ENCODE measurements at regions not wholly inside any gene's neighbourhood (a gene's known extent, or its start where the extent isn't known, plus 50 kb on each side); places are given as distances from the start of the nearest gene placed in this dataset.

GRCh38 chrX:149114874-149115273 is 390.2 kb downstream of the IDS start:
- DNase-seq (no peak), ATAC-seq (no peak)
- Histone ChIP-seq H3K27me3 (ENCODE audit: low read length) (no peaks in the 10 kb centered on the region), H2AFZ (ENCODE audit: low read length) (no peak overlapping the region), H3K36me3 (ENCODE audit: low read depth, low read length) (no peaks in the 10 kb centered on the region), H4K20me1 (ENCODE audit: low read length) (no peaks in the 10 kb centered on the region), H3F3A (ENCODE audit: low read length, unreplicated experiment) (no peaks in the 10 kb centered on the region), H3K4me3 (ENCODE audit: low read length) (no peak overlapping the region), H3K4me1 (ENCODE audit: insufficient read depth, low read length) (no peaks in the 10 kb centered on the region), H3K9me3 (ENCODE audit: low read length) (no peaks in the 10 kb centered on the region), H3K9me2 (replicated peaks; ENCODE audit: low read length) (no peaks in the 10 kb centered on the region), H3K27ac (ENCODE audit: low read length) (no peak overlapping the region), H3K4me2 (ENCODE audit: low read length) (no peak overlapping the region), H3K79me2 (ENCODE audit: low read length) (no peaks in the 10 kb centered on the region), H3K9ac (ENCODE audit: low read length) (no peak overlapping the region)
- intact Hi-C loops (cut with micrococcal nuclease): no loop called here
- TF ChIP-seq CTCF (conservative IDR thresholded peaks at IDR 0.05; ENCODE audit: low read depth, low read length): no peak
- CTCF ChIA-PET: no interaction called here
- BruUV-seq (replicated peaks): no TSS peak
- POLR2A ChIA-PET (ENCODE audit: unreplicated experiment): no interaction called here

- no peaks in the 10 kb centered on the region for H3F3A ChIP-seq (ENCODE audit: low read length, unreplicated experiment)
- no peaks in the 10 kb centered on the region for H3K79me2 ChIP-seq (ENCODE audit: low read length)
- H3K9me2 ChIP-seq (replicated peaks; ENCODE audit: low read length): no peaks in the 10 kb centered on the region
- CTCF ChIA-PET: no interaction called here
- ATAC-seq (no peak), DNase-seq (no peak)
- TF ChIP-seq EZH2 (IDR thresholded peaks at IDR 0.05; ENCODE audit: low read length, unreplicated experiment): no peak
- TF ChIP-seq CTCF (conservative IDR thresholded peaks at IDR 0.05; ENCODE audit: low read depth, low read length): no peak
- no peak for TF ChIP-seq EZH2phosphoT487 (IDR thresholded peaks at IDR 0.05; ENCODE audit: borderline replicate concordance, low read length)
- H3K4me3 ChIP-seq (ENCODE audit: low read length): no peak overlapping the region
- no TSS peak for BruUV-seq (replicated peaks)
- no peak overlapping the region for H3K4me2 ChIP-seq (ENCODE audit: low read length)
- H3K9ac ChIP-seq (ENCODE audit: low read length): no peak overlapping the region
- intact Hi-C loops (cut with micrococcal nuclease): no loop called here
- POLR2A ChIA-PET (ENCODE audit: unreplicated experiment): no interaction called here
- H3K4me1 ChIP-seq (ENCODE audit: insufficient read depth, low read length): no peaks in the 10 kb centered on the region
- H3K9me3 ChIP-seq (ENCODE audit: low read length): no peaks in the 10 kb centered on the region
- no peaks in the 10 kb centered on the region for H4K20me1 ChIP-seq (ENCODE audit: low read length)
- H2AFZ ChIP-seq (ENCODE audit: low read length): no peak overlapping the region
- no peaks in the 10 kb centered on the region for H3K27me3 ChIP-seq (ENCODE audit: low read length)
- H3K27ac ChIP-seq (ENCODE audit: low read length): no peak overlapping the region
- H3K36me3 ChIP-seq (ENCODE audit: low read depth, low read length): no peaks in the 10 kb centered on the region
These were observed 391.1 kb downstream of the IDS start for GRCh38 chrX:149114001-149114400.

- no peak overlapping the region for H3K27ac ChIP-seq (ENCODE audit: low read length)
- H3K4me1 ChIP-seq (ENCODE audit: insufficient read depth, low read length): no peaks in the 10 kb centered on the region
- DNase-seq (no peak), ATAC-seq (no peak)
- H3K27me3 ChIP-seq (ENCODE audit: low read length): no peaks in the 10 kb centered on the region
- intact Hi-C loops (cut with micrococcal nuclease): no loop called here
- H3K36me3 ChIP-seq (ENCODE audit: low read depth, low read length): no peaks in the 10 kb centered on the region
- POLR2A ChIA-PET (ENCODE audit: unreplicated experiment): no interaction called here
- TF ChIP-seq EZH2phosphoT487 (IDR thresholded peaks at IDR 0.05; ENCODE audit: borderline replicate concordance, low read length): no peak
- no peak for TF ChIP-seq CTCF (conservative IDR thresholded peaks at IDR 0.05; ENCODE audit: low read depth, low read length)
- TF ChIP-seq EZH2 (IDR thresholded peaks at IDR 0.05; ENCODE audit: low read length, unreplicated experiment): no peak
- CTCF ChIA-PET: no interaction called here
- no peaks in the 10 kb centered on the region for H4K20me1 ChIP-seq (ENCODE audit: low read length)
- H3K79me2 ChIP-seq (ENCODE audit: low read length): no peaks in the 10 kb centered on the region
- BruUV-seq (replicated peaks): no TSS peak
- H3K9ac ChIP-seq (ENCODE audit: low read length): no peak overlapping the region
- no peak overlapping the region for H3K4me3 ChIP-seq (ENCODE audit: low read length)
- H3K9me3 ChIP-seq (ENCODE audit: low read length): no peaks in the 10 kb centered on the region
- no peak overlapping the region for H3K4me2 ChIP-seq (ENCODE audit: low read length)
- H3F3A ChIP-seq (ENCODE audit: low read length, unreplicated experiment): no peaks in the 10 kb centered on the region
- no peak overlapping the region for H2AFZ ChIP-seq (ENCODE audit: low read length)
- no peaks in the 10 kb centered on the region for H3K9me2 ChIP-seq (replicated peaks; ENCODE audit: low read length)
These were observed 407.3 kb downstream of the IDS start for GRCh38 chrX:149097786-149098185.
